Glutamatergic neuron (in vitro differentiated cells): ENCODE measurements at regions not wholly inside any gene's neighbourhood (a gene's known extent, or its start where the extent isn't known, plus 50 kb on each side); places are given as distances from the start of the nearest gene placed in this dataset.

Experiments used
- DNase-seq: peaks from one replicate; pipeline ENCODE4 v3.0.0; 2022
- H3K27ac Mint-ChIP-seq: one replicate; pipeline ENCODE4 v1.8.0; 2020; ENCODE audit warnings: mild to moderate bottlenecking, mixed read lengths, inconsistent platforms; ENCODE audit not compliant: unreplicated experiment
- H3K27me3 Mint-ChIP-seq: one replicate; pipeline ENCODE4 v1.8.0; 2020; ENCODE audit warnings: mild to moderate bottlenecking, moderate library complexity, mixed read lengths, inconsistent platforms; ENCODE audit not compliant: unreplicated experiment
- H3K36me3 Mint-ChIP-seq: one replicate; pipeline ENCODE4 v1.8.0; 2020; ENCODE audit warnings: mild to moderate bottlenecking, mixed read lengths, inconsistent platforms; ENCODE audit not compliant: unreplicated experiment
- H3K4me1 Mint-ChIP-seq: one replicate; pipeline ENCODE4 v1.8.0; 2020; ENCODE audit warnings: mild to moderate bottlenecking, low read depth, mixed read lengths, inconsistent platforms; ENCODE audit not compliant: unreplicated experiment
- H3K4me3 Mint-ChIP-seq: one replicate; pipeline ENCODE4 v1.8.0; 2020; ENCODE audit warnings: mild to moderate bottlenecking, mixed read lengths, inconsistent platforms; ENCODE audit not compliant: unreplicated experiment
- H3K9me3 Mint-ChIP-seq: one replicate; pipeline ENCODE4 v1.8.0; 2020; ENCODE audit warnings: mild to moderate bottlenecking, moderate library complexity, mixed read lengths, inconsistent platforms; ENCODE audit not compliant: unreplicated experiment
- CTCF ChIP-seq: fragments of 200-600 bp; sonication (generic); IDR thresholded peaks from one replicate; pipeline ENCODE4 v1.5.0; 2021; ENCODE audit not compliant: partially characterized antibody, unreplicated experiment

GRCh38 chr3:13177641-13178040, 104.4 kb upstream of the IQSEC1 start:
- DNase-seq = no peak
- H3K36me3 Mint-ChIP-seq = peaks cover 27% of the 10 kb centered on the region
- no peak for TF ChIP-seq CTCF
- H3K27ac Mint-ChIP-seq = no peak overlapping the region
- H3K9me3 Mint-ChIP-seq = peaks cover 27% of the 10 kb centered on the region
- peaks cover 2% of the 10 kb centered on the region for H3K4me1 Mint-ChIP-seq
- H3K27me3 Mint-ChIP-seq = peaks cover 11% of the 10 kb centered on the region
- H3K4me3 Mint-ChIP-seq = no peak overlapping the region

- Mint-ChIP-seq H3K9me3 (peaks cover 27% of the 10 kb centered on the region), H3K4me1 (peaks cover 2% of the 10 kb centered on the region), H3K4me3 (no peak overlapping the region), H3K36me3 (peaks cover 27% of the 10 kb centered on the region), H3K27me3 (peaks cover 11% of the 10 kb centered on the region), H3K27ac (no peak overlapping the region)
- no peak for DNase-seq
- no peak for TF ChIP-seq CTCF
These were observed 104.0 kb upstream of the IQSEC1 start for GRCh38 chr3:13177236-13177635.

- no peak overlapping the region for H3K27ac Mint-ChIP-seq
- H3K4me1 Mint-ChIP-seq = peaks cover 2% of the 10 kb centered on the region
- TF ChIP-seq CTCF = no peak
- H3K27me3 Mint-ChIP-seq = peaks cover 14% of the 10 kb centered on the region
- H3K9me3 Mint-ChIP-seq = peaks cover 28% of the 10 kb centered on the region
- no peak for DNase-seq
- H3K4me3 Mint-ChIP-seq = no peak overlapping the region
- peaks cover 27% of the 10 kb centered on the region for H3K36me3 Mint-ChIP-seq
These were observed 103.2 kb upstream of the IQSEC1 start for GRCh38 chr3:13176445-13176844.

GRCh38 chr3:13174803-13175135, 101.5 kb upstream of the IQSEC1 start:
- Mint-ChIP-seq H3K4me3 (no peak overlapping the region), H3K27ac (no peak overlapping the region), H3K9me3 (peaks cover 25% of the 10 kb centered on the region), H3K27me3 (peaks cover 17% of the 10 kb centered on the region), H3K36me3 (peaks cover 20% of the 10 kb centered on the region), H3K4me1 (peaks cover 2% of the 10 kb centered on the region)
- DNase-seq = no peak
- no peak for TF ChIP-seq CTCF

- Mint-ChIP-seq H3K36me3 (peaks cover 23% of the 10 kb centered on the region), H3K4me1 (peaks cover 2% of the 10 kb centered on the region), H3K9me3 (peaks cover 27% of the 10 kb centered on the region), H3K27ac (no peak overlapping the region), H3K4me3 (no peak overlapping the region), H3K27me3 (peaks cover 16% of the 10 kb centered on the region)
- DNase-seq = no peak
- TF ChIP-seq CTCF = no peak
These were observed 101.0 kb upstream of the IQSEC1 start for GRCh38 chr3:13174011-13174802.
